ENCODE measurements at regions not wholly inside any gene's neighbourhood (a gene's known extent, or its start where the extent isn't known, plus 50 kb on each side); places are given as distances from the start of the nearest gene placed in this dataset.
"Not testable (repeated sequence)": the region's sequence is repeated elsewhere in the genome, so short reads cannot be mapped to it uniquely, and the experiment has no call there.

DNA sequence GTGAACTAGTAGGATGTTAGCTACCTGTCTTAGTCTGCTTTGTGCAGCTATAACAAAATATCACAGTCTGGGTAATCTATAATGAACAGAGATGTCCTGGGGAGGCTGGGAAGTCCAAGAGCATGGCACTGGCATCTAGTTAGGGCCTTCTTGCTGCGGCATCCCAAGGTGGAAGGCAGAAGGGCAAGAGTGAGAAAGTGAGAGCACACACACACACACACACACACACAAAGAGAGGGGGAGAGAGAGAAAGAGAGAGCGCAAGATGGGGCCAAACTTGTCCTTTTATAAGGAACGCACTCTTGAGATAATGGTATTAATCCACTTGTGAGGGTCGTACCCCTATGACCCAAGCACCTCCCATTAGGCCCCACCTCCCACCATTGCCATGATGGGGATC lies 4423.6 kb upstream of the TPTE start:
- H3K27me3 ChIP-seq (ENCODE audit: insufficient read depth, poor library complexity, severe bottlenecking); DNase-seq (ENCODE audit: low read depth in 1 of 2, low spot score in 1 of 2); H3K4me3 ChIP-seq (replicated peaks; ENCODE audit: insufficient read depth, low read length); H3K27ac ChIP-seq (replicated peaks): not testable (repeated sequence)

- not testable (repeated sequence) for H3K4me3 ChIP-seq (replicated peaks; ENCODE audit: insufficient read depth, low read length); H3K27me3 ChIP-seq (ENCODE audit: insufficient read depth, poor library complexity, severe bottlenecking); DNase-seq (ENCODE audit: low read depth in 1 of 2, low spot score in 1 of 2); H3K27ac ChIP-seq (replicated peaks)
These were observed 4423.0 kb upstream of the TPTE start for GRCh38 chr21:6098191-6098935.

GRCh38 chr21:6101588-6101987 lies 4419.8 kb upstream of the TPTE start:
- H3K27me3 ChIP-seq (ENCODE audit: insufficient read depth, poor library complexity, severe bottlenecking); H3K4me3 ChIP-seq (replicated peaks; ENCODE audit: insufficient read depth, low read length); DNase-seq (ENCODE audit: low read depth in 1 of 2, low spot score in 1 of 2): not testable (repeated sequence)

GRCh38 chr21:6104546-6104945 lies 4416.8 kb upstream of the TPTE start:
- not testable (repeated sequence) for H3K27ac ChIP-seq (replicated peaks); H3K27me3 ChIP-seq (ENCODE audit: insufficient read depth, poor library complexity, severe bottlenecking); H3K4me3 ChIP-seq (replicated peaks; ENCODE audit: insufficient read depth, low read length); DNase-seq (ENCODE audit: low read depth in 1 of 2, low spot score in 1 of 2)

More at GRCh38 chr21:6101588-6101987, 4419.8 kb upstream of the TPTE start:
- H3K27ac ChIP-seq (replicated peaks) = not testable (repeated sequence)

DNA sequence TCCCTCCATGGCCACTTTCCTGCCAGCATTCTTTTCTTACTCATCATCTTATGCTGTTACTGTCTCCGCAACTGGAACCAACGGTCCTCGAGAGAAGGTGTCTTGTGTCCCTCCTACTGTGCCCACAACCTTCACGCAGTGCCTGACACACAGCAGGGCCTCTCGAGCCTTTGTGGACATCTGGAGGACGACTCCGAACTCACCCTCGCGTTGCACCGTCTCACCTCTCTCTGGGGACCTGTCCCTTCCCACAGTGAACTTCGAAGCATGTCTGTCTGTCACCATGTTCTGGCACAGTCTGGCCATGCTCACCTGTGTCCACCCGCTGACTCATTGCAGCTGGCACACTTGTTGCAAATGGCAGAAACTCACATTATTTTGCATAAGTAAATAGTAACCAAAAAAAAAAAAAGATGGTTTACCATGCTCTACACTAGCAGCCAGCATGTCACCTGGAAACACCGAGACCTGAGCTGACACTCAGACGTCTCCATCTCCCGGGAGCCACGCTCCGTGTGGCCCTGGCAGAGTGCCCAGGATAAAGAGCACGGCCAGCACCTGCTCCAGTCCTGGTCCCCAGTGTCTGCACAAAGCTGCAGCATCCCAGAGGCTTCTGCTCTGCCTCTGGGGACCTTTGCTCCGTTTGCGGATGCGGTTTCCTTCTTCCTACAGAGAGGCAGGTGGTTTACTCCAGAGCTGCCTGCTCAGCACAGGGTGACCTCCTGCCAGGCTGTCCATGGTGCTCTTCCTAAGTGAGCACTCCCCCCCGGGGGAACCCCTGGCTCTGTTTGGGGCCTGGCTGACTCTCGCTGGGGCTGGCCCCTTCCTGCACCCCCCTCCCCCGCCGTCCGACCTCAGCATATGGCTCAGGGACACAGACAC lies 4414.5 kb upstream of the TPTE start:
- H3K27me3 ChIP-seq (ENCODE audit: insufficient read depth, poor library complexity, severe bottlenecking); H3K4me3 ChIP-seq (replicated peaks; ENCODE audit: insufficient read depth, low read length); DNase-seq (ENCODE audit: low read depth in 1 of 2, low spot score in 1 of 2); H3K27ac ChIP-seq (replicated peaks): not testable (repeated sequence)

GRCh38 chr21:6108894-6109293 lies 4412.5 kb upstream of the TPTE start:
- DNase-seq (ENCODE audit: low read depth in 1 of 2, low spot score in 1 of 2); H3K27ac ChIP-seq (replicated peaks); H3K27me3 ChIP-seq (ENCODE audit: insufficient read depth, poor library complexity, severe bottlenecking); H3K4me3 ChIP-seq (replicated peaks; ENCODE audit: insufficient read depth, low read length): not testable (repeated sequence)

DNA sequence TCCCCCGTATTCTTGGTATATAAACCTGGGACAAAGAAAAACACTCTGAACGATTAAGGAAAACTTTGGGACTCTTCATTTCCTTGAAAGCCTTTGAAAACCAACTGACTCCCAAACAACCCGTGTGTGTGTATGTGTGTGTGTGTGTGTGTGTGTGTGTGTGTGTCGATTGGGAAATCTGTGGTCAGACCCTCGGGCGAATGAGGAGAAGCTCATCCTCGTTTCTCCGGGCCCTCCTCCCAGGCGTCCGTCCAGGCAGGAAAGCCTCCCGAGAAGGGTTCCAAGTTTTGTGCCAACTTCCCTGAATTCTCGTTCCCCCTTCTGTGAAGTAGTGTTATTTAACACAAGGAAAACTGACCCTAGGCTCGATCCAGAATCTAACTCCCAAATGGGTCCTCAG lies 4411.6 kb upstream of the TPTE start:
- peak in 1 of 2 experiments; percentile 2 for DNase-seq (ENCODE audit: low read depth in 1 of 2, low spot score in 1 of 2)
- H3K27ac ChIP-seq (replicated peaks); H3K27me3 ChIP-seq (ENCODE audit: insufficient read depth, poor library complexity, severe bottlenecking); H3K4me3 ChIP-seq (replicated peaks; ENCODE audit: insufficient read depth, low read length): not testable (repeated sequence)

GRCh38 chr21:6110716-6111343 lies 4410.6 kb upstream of the TPTE start:
- H3K27me3 ChIP-seq (ENCODE audit: insufficient read depth, poor library complexity, severe bottlenecking); DNase-seq (ENCODE audit: low read depth in 1 of 2, low spot score in 1 of 2); H3K4me3 ChIP-seq (replicated peaks; ENCODE audit: insufficient read depth, low read length); H3K27ac ChIP-seq (replicated peaks): not testable (repeated sequence)

DNA sequence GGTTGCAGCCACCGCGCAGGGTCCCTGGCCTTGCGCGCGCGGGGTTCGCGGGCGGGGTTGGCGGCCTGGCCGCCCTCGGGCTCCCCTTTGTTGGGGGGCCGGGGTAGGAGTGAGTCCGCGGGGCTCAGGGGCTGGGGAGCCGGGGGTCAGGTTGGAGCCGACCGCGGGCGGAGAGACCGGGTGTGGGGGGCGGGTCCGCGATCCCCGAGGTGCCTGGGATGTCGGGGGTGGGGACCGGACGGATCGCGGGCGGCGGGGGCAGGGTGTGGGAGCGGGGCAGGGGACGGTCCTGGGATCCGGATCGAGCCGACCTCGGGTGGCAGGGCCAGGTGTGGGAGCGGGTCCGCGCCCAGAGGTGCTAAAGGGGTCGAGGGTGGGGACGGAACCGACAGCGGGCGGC lies 4410.0 kb upstream of the TPTE start:
- DNase-seq (ENCODE audit: low read depth in 1 of 2, low spot score in 1 of 2); H3K27ac ChIP-seq (replicated peaks); H3K27me3 ChIP-seq (ENCODE audit: insufficient read depth, poor library complexity, severe bottlenecking): not testable (repeated sequence)
- peak overlapping the region; percentile 35 for H3K4me3 ChIP-seq (replicated peaks; ENCODE audit: insufficient read depth, low read length)

- H3K27me3 ChIP-seq (ENCODE audit: insufficient read depth, poor library complexity, severe bottlenecking); H3K4me3 ChIP-seq (replicated peaks; ENCODE audit: insufficient read depth, low read length); DNase-seq (ENCODE audit: low read depth in 1 of 2, low spot score in 1 of 2); H3K27ac ChIP-seq (replicated peaks): not testable (repeated sequence)
These were observed 4403.0 kb upstream of the TPTE start for GRCh38 chr21:6118336-6118735.

- H3K27ac ChIP-seq (replicated peaks); H3K27me3 ChIP-seq (ENCODE audit: insufficient read depth, poor library complexity, severe bottlenecking); H3K4me3 ChIP-seq (replicated peaks; ENCODE audit: insufficient read depth, low read length); DNase-seq (ENCODE audit: low read depth in 1 of 2, low spot score in 1 of 2): not testable (repeated sequence)
These were observed 4400.5 kb upstream of the TPTE start for GRCh38 chr21:6120863-6121262.

DNA sequence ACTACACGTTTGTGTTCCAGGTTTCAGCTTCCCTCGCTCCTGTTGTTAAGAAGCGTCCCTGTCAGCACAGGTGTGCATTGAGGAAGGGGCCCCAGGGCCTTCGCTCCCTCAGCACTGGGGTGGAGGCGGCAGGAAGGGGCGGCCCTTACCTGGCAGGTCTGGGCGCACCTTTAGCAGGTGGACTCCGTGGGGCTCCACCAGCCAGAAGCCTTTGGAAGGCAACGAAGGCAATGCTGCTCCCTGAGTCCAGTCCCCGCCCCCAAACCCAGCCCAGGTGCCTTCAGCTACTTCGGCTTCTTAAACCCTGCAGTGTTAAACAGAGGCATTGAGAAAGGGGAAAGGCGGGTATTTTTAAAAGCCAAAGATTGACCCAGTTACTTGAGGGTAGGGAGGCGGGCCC lies 4398.8 kb upstream of the TPTE start:
- H3K4me3 ChIP-seq (replicated peaks; ENCODE audit: insufficient read depth, low read length); H3K27ac ChIP-seq (replicated peaks); H3K27me3 ChIP-seq (ENCODE audit: insufficient read depth, poor library complexity, severe bottlenecking); DNase-seq (ENCODE audit: low read depth in 1 of 2, low spot score in 1 of 2): not testable (repeated sequence)

DNA sequence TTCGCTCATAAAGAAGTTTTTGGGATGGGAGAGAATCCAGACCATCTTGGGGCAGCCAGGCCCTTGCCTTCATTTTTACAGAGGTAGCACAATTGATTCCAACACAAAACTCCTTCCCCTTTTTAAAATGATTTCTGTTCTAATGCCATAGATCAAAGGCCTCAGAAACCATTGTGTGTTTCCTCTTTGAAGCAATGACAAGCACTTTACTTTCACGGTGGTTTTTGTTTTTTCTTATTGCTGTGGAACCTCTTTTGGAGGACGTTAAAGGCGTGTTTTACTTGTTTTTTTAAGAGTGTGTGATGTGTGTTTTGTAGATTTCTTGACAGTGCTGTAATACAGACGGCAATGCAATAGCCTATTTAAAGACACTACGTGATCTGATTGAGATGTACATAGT lies 4398.2 kb upstream of the TPTE start:
- not testable (repeated sequence) for H3K27ac ChIP-seq (replicated peaks)

GRCh38 chr21:6125549-6126240 lies 4395.7 kb upstream of the TPTE start:
- H3K4me3 ChIP-seq (replicated peaks; ENCODE audit: insufficient read depth, low read length); H3K27ac ChIP-seq (replicated peaks); H3K27me3 ChIP-seq (ENCODE audit: insufficient read depth, poor library complexity, severe bottlenecking): not testable (repeated sequence)
- peak in 1 of 2 experiments; percentile 0 for DNase-seq (ENCODE audit: low read depth in 1 of 2, low spot score in 1 of 2)

More for the DNA sequence above, 4398.2 kb upstream of the TPTE start:
- not testable (repeated sequence) for DNase-seq (ENCODE audit: low read depth in 1 of 2, low spot score in 1 of 2); H3K4me3 ChIP-seq (replicated peaks; ENCODE audit: insufficient read depth, low read length); H3K27me3 ChIP-seq (ENCODE audit: insufficient read depth, poor library complexity, severe bottlenecking)
